ACC112 (cell line): ENCODE measurements at regions not wholly inside any gene's neighbourhood (a gene's known extent, or its start where the extent isn't known, plus 50 kb on each side); places are given as distances from the start of the nearest gene placed in this dataset.
"Not testable (repeated sequence)": the region's sequence is repeated elsewhere in the genome, so short reads cannot be mapped to it uniquely, and the experiment has no call there.

Experiments used
- H2AFZ ChIP-seq: fragments of 200-600 bp; sonication (generic); one replicate; pipeline ENCODE4 v1.6.0; 2017; ENCODE audit warnings: antibody characterized with exemption, low read length; ENCODE audit not compliant: unreplicated experiment
- H3K27ac ChIP-seq: fragments of 200-600 bp; sonication (generic); 2 replicates; pipeline ENCODE4 v1.5.1; 2014; ENCODE audit warnings: low read depth, mild to moderate bottlenecking, antibody characterized with exemption, low read length, moderate library complexity
- H3K27me3 ChIP-seq: fragments of 200-600 bp; sonication (generic); 2 replicates; pipeline ENCODE4 v1.6.1; 2014; ENCODE audit warnings: mild to moderate bottlenecking, antibody characterized with exemption, low read length, moderate library complexity, mixed read lengths; ENCODE audit not compliant: insufficient read depth
- H3K36me3 ChIP-seq: fragments of 200-600 bp; sonication (generic); 2 replicates; pipeline ENCODE4 v1.6.1; 2016; ENCODE audit warnings: mild to moderate bottlenecking, antibody characterized with exemption, low read length, moderate library complexity, mixed read lengths; ENCODE audit not compliant: insufficient read depth
- H3K4me1 ChIP-seq: fragments of 200-600 bp; sonication (generic); one replicate; pipeline ENCODE4 v1.6.1; 2016; ENCODE audit warnings: low read length, mixed read lengths; ENCODE audit not compliant: insufficient read depth, unreplicated experiment, control insufficient read depth
- H3K4me3 ChIP-seq: fragments of 200-600 bp; sonication (generic); 2 replicates; pipeline ENCODE4 v1.5.1; 2014; ENCODE audit warnings: mild to moderate bottlenecking, low read depth, low read length
- H3K79me2 ChIP-seq: fragments of 200-600 bp; sonication (generic); one replicate; pipeline ENCODE4 v1.6.0; 2016; ENCODE audit warnings: low read length; ENCODE audit not compliant: control insufficient read depth, unreplicated experiment, insufficient read depth

DNA sequence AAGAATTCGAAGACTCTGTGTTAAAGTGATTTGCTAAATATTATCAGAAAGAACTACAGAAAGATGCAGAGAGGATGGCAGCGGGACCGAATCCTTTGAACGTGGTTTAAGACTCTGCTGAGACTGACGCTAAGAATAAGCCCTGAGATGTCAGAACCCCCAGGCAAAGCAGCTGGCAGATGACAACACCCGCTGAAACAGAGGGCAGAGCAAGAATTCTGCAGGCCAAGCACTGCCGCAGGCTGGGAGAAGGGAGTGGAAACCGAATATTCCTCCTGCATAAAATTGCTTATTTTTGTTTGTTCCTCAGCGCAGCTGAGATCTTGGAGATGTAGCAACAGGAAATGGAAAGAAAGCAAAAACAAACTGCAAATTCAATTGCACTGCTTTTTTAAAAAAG is 153.3 kb downstream of the ADRA2C start:
- not testable (repeated sequence) for H3K79me2 ChIP-seq, H3K4me3 ChIP-seq, H3K4me1 ChIP-seq, H3K36me3 ChIP-seq, H2AFZ ChIP-seq, H3K27me3 ChIP-seq, H3K27ac ChIP-seq

DNA sequence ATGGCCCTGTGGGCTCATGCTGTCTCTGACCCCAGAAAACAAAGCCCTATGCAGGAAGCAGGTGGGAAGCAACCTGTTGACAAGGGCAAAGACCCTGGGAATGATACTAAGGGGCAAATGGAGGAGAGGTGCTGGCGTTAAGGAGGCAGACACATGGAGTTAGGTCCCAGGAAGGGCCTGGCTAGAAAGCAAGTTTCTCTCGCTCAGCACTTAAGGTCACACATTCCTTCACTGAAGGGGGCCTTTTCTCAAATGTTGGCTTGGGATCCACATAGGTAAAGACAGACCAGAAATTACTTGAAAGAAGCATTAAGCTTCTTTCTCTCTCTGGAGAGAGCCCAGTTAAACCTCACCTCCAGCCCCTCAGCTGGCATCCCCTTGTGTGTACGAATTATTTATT is 155.7 kb downstream of the ADRA2C start:
- not testable (repeated sequence) for H3K27me3 ChIP-seq, H3K27ac ChIP-seq, H2AFZ ChIP-seq, H3K4me3 ChIP-seq, H3K4me1 ChIP-seq, H3K79me2 ChIP-seq, H3K36me3 ChIP-seq

DNA sequence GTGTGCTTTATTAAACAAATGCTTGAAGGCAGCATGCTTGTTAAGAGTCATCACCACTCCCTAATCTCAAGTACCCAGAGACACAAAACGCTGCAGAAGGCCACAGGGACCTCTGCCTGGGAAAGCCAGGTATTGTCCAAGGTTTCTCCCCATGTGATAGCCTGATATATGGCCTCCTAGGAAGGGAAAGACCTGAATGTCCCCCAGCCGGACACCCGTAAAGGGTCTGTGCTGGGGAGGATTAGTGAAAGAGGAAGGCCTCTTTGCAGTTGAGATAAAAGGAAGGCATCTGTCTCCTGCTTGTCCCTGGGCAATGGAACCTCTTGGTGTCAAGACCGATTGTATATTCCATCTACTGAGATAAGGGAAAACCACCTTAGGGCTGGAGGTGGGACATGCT is 159.7 kb downstream of the ADRA2C start:
- H2AFZ ChIP-seq, H3K4me3 ChIP-seq, H3K36me3 ChIP-seq, H3K27me3 ChIP-seq, H3K4me1 ChIP-seq, H3K27ac ChIP-seq, H3K79me2 ChIP-seq: not testable (repeated sequence)

DNA sequence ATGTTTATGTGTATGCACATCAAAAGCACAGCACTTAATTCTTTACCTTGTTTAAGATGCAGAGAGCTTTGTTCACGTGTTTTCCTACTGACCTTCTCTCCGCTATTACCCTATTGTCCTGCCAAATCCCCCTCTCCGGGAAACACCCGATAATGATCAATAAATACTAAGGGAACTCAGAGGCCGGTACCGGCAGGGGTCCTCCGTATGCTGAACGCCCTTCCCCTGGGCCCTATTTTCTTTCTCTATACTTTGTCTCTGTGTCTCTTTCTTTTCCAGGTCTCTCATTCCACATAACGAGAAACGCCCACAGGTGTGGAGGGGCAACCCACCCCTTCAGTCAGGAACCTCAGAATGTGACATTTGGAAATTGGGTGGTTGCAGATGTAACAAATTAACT is 160.1 kb downstream of the ADRA2C start:
- H3K27ac ChIP-seq, H3K79me2 ChIP-seq, H3K4me3 ChIP-seq, H2AFZ ChIP-seq, H3K4me1 ChIP-seq, H3K36me3 ChIP-seq, H3K27me3 ChIP-seq: not testable (repeated sequence)

- not testable (repeated sequence) for H2AFZ ChIP-seq, H3K27ac ChIP-seq, H3K4me3 ChIP-seq, H3K27me3 ChIP-seq, H3K36me3 ChIP-seq, H3K79me2 ChIP-seq, H3K4me1 ChIP-seq
Observed at GRCh38 chr4:3926969-3927755, 161.0 kb downstream of the ADRA2C start.

DNA sequence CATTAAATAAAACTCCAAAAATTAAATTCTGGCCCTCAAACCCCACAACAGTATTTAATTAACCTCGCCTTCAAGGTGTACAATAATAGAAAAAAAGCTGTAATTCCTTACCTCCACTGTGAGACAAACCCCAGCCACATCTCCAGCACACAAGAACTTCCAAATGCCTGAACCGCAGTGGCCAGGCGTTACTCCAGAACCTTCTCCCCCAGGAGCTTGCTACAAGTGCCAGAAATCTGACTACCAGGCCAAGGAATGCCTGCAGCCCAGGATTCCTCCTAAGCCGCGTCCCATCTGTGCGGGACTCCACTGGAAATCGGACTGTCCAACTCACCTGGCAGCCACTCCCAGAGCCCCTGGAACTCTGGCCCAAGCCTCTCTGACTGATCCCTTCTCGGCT is 163.2 kb downstream of the ADRA2C start:
- H3K27ac ChIP-seq, H3K79me2 ChIP-seq, H3K36me3 ChIP-seq: not testable (repeated sequence)

DNA sequence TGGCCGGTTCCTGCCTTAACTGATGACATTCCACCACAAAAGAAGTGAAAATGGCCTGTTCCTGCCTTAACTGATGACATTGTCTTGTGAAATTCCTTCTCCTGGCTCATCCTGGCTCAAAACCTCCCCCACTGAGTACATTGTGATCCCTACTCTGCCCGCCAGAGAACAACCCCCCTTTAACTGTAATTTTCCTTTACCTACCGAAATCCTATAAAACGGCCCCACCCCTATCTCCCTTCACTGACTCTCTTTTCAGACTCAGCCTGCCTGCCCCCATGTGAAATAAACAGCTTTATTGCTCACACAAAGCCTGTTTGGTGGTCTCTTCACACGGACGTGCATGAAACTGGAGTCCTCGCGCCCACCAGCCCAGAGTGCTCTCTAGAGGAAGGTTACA is 166.5 kb downstream of the ADRA2C start:
- H3K79me2 ChIP-seq, H3K36me3 ChIP-seq, H3K4me1 ChIP-seq, H3K4me3 ChIP-seq, H3K27me3 ChIP-seq, H3K27ac ChIP-seq, H2AFZ ChIP-seq: not testable (repeated sequence)

More for the DNA sequence above, 163.2 kb downstream of the ADRA2C start:
- not testable (repeated sequence) for H3K27me3 ChIP-seq, H2AFZ ChIP-seq, H3K4me3 ChIP-seq, H3K4me1 ChIP-seq

- H3K79me2 ChIP-seq, H2AFZ ChIP-seq, H3K27ac ChIP-seq, H3K27me3 ChIP-seq, H3K36me3 ChIP-seq, H3K4me3 ChIP-seq, H3K4me1 ChIP-seq: not testable (repeated sequence)
Observed at GRCh38 chr4:3935406-3935805, 169.2 kb downstream of the ADRA2C start.

DNA sequence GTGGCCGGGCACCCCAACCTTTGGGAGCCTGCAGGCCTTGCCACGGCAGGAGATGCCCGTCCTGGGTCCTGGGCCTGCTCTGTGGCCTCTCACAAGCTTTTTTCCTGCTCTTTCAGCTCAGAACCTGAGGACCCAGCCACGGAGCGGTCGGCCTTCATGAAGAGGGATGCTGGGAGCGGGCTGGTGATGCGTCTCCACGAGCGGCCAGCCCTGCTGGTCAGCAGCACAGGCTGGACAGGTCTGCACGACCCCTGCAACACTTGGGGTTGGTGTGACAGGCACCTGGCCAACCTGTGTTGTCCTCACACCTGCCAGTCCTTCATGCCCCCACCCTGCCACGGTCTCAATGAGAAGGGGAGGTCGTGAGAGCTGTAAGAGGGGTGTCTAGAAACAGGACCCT is 170.0 kb downstream of the ADRA2C start:
- H3K27ac ChIP-seq, result no peak overlapping the region
- H3K4me1 ChIP-seq, result no peaks in the 10 kb centered on the region
- H3K36me3 ChIP-seq, result no peaks in the 10 kb centered on the region
- H3K4me3 ChIP-seq, result no peak overlapping the region
- no peaks in the 10 kb centered on the region for H3K79me2 ChIP-seq
- H2AFZ ChIP-seq, result no peak overlapping the region
- H3K27me3 ChIP-seq, result no peaks in the 10 kb centered on the region

DNA sequence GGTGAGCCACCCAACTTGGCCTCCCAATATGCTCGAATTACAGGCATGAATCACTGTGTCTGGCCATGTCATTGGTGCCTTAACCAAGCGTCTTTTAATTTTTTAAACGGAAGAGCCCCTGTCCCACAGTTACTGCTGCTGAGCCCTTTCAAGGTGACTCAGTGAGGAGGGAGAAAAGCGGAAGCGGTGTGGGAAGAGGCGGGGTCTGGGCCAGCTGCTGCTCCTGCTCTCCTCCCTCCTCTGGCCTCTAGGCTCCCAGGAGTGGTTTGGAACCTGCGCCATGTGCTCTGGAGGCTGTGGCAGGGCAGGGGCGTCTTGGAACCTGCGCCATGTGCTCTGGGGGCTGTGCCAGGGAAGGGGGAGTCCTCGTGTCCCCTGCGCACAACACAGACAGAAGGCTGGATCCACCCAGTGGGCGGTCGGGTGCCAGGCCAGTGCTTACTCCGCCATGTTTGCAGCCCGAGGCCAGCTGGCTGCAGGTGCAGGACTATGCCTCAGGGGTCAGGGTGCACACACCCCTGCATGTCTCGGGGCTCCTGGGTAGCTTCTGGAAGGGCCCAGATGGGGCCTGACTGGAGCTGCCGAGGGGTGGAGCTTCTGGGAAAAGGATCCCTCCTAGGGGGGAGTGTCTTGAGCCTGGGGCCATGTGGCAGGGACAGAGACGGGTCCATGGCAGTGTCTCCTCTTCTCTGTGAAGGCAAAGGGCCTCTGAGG is 171.8 kb downstream of the ADRA2C start:
- H3K79me2 ChIP-seq, H3K27me3 ChIP-seq, H3K27ac ChIP-seq, H3K4me3 ChIP-seq, H3K4me1 ChIP-seq, H3K36me3 ChIP-seq, H2AFZ ChIP-seq: not testable (repeated sequence)

DNA sequence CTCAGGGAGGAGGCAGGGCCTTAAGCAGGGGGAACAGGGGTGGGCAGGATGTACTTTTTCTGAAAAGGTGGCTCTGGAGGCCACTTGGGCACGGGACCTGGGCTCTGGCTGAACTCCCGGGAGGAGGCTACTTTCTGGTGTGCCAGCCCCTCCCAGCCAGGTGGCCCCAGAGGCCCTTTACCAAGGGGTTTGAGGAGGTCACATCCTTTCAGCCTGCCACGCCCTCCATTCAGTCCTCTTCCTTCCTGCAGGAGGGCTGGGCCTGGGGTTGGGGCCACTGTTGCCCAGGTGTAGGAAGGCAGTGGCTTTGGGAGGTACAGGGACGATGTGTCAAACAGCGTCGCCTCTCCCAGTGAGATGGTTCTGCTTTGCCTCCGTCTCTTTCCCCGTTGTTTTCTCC is 172.5 kb downstream of the ADRA2C start:
- H3K36me3 ChIP-seq, H3K4me1 ChIP-seq, H3K27ac ChIP-seq, H3K4me3 ChIP-seq, H3K79me2 ChIP-seq, H3K27me3 ChIP-seq, H2AFZ ChIP-seq: not testable (repeated sequence)
